GM23248 (cell line): ENCODE measurements at regions not wholly inside any gene's neighbourhood (a gene's known extent, or its start where the extent isn't known, plus 50 kb on each side); places are given as distances from the start of the nearest gene placed in this dataset.

Experiments used
- DNase-seq: peaks from one replicate; pipeline ENCODE4 v3.0.0-alpha.2; 2015
- H2AFZ ChIP-seq: fragments of 200-600 bp; sonication (generic); 2 replicates; pipeline ENCODE4 v1.6.1; 2016; ENCODE audit warnings: antibody characterized with exemption
- H3F3A ChIP-seq: fragments of 200-600 bp; sonication (generic); 2 replicates; pipeline ENCODE4 v1.6.1; 2016; ENCODE audit warnings: mild to moderate bottlenecking, antibody characterized with exemption, mixed run types; ENCODE audit not compliant: insufficient read depth
- H3K27ac ChIP-seq: fragments of 200-600 bp; sonication (generic); 2 replicates; pipeline ENCODE4 v1.5.1; 2016; ENCODE audit warnings: mild to moderate bottlenecking
- H3K27me3 ChIP-seq: fragments of 200-600 bp; sonication (generic); replicated peaks from 2 replicates; pipeline ENCODE4 v1.6.1; 2016; ENCODE audit warnings: mild to moderate bottlenecking; ENCODE audit not compliant: insufficient read depth
- H3K36me3 ChIP-seq: fragments of 200-600 bp; sonication (generic); 2 replicates; pipeline ENCODE4 v1.6.1; 2016; ENCODE audit warnings: low read depth, mild to moderate bottlenecking
- H3K4me1 ChIP-seq: fragments of 200-600 bp; sonication (generic); 2 replicates; pipeline ENCODE4 v1.6.1; 2016; ENCODE audit warnings: mild to moderate bottlenecking; ENCODE audit not compliant: insufficient read depth
- H3K4me2 ChIP-seq: fragments of 200-600 bp; sonication (generic); one replicate; pipeline ENCODE4 v1.6.1; 2016; ENCODE audit warnings: mild to moderate bottlenecking; ENCODE audit not compliant: unreplicated experiment
- H3K4me3 ChIP-seq: fragments of 200-600 bp; sonication (generic); 2 replicates; pipeline ENCODE4 v1.5.1; 2016; ENCODE audit warnings: mild to moderate bottlenecking
- H3K79me2 ChIP-seq: fragments of 200-600 bp; sonication (generic); 2 replicates; pipeline ENCODE4 v1.6.1; 2016; ENCODE audit warnings: mild to moderate bottlenecking; ENCODE audit not compliant: insufficient read depth
- H3K9ac ChIP-seq: fragments of 200-600 bp; sonication (generic); 2 replicates; pipeline ENCODE4 v1.6.1; 2016; ENCODE audit warnings: mild to moderate bottlenecking
- H3K9me2 ChIP-seq: fragments of 200-600 bp; sonication (generic); 2 replicates; pipeline ENCODE4 v1.6.1; 2016; ENCODE audit warnings: mixed run types, mild to moderate bottlenecking, moderate library complexity; ENCODE audit not compliant: insufficient read depth
- H3K9me3 ChIP-seq: fragments of 200-600 bp; sonication (generic); one replicate; pipeline ENCODE4 v1.6.1; 2017; ENCODE audit warnings: low read depth
- H4K20me1 ChIP-seq: fragments of 200-600 bp; sonication (generic); 2 replicates; pipeline ENCODE4 v1.6.0; 2016; ENCODE audit not compliant: insufficient read depth
- EZH2 ChIP-seq: fragments of 200-600 bp; sonication (generic); IDR thresholded peaks from 2 replicates; pipeline ENCODE4 v1.6.1; 2018; ENCODE audit warnings: antibody characterized with exemption, mild to moderate bottlenecking; ENCODE audit not compliant: insufficient read depth, poor library complexity, severe bottlenecking
- EZH2phosphoT487 ChIP-seq: fragments of 200-600 bp; sonication (generic); IDR thresholded peaks from 2 replicates; pipeline ENCODE4 v1.6.1; 2018; ENCODE audit warnings: antibody characterized with exemption, moderate library complexity, mild to moderate bottlenecking, low read depth; ENCODE audit not compliant: insufficient read depth
- WGBS, 2 experiments: methylation state at CpG; one replicate each; pipeline ENCODE4 v1.1.6; 2015 to 2017; ENCODE audit warnings: low lambda C conversion rate in 2 of 2, low coverage in 1 of 2; ENCODE audit errors: missing lambda C conversion rate in 2 of 2; 5-methylcytosine and 5-hydroxymethylcytosine counted together
- in situ Hi-C: fragments of 300-500 bp; cut with MboI; formaldehyde crosslinking; loops from 2 replicates; pipeline ENCODE4 v1.15.0; 2020

GRCh38 chr3:187801152-187801551, 55.9 kb upstream of the BCL6 start:
- Histone ChIP-seq H3K4me2 (no peak overlapping the region), H4K20me1 (no peaks in the 10 kb centered on the region), H3K9me2 (no peaks in the 10 kb centered on the region), H3K9ac (no peak overlapping the region), H3K36me3 (no peaks in the 10 kb centered on the region), H3K27me3 (no peaks in the 10 kb centered on the region), H3K4me3 (no peak overlapping the region), H3K27ac (no peak overlapping the region), H3K9me3 (no peaks in the 10 kb centered on the region), H3F3A (no peaks in the 10 kb centered on the region), H3K4me1 (no peaks in the 10 kb centered on the region), H2AFZ (no peak overlapping the region), H3K79me2 (no peaks in the 10 kb centered on the region)
- no peak for DNase-seq
- in situ Hi-C loops: no loop called here
- WGBS, 2 experiments: 84 to 87% methylated on average over 5 of the region's 5 CpGs
- TF ChIP-seq EZH2 (no peak), EZH2phosphoT487 (no peak)

- H3K4me2 ChIP-seq: no peak overlapping the region
- H3K36me3 ChIP-seq: no peaks in the 10 kb centered on the region
- H3K4me3 ChIP-seq: no peak overlapping the region
- in situ Hi-C loops: no loop called here
- no peak overlapping the region for H2AFZ ChIP-seq
- WGBS, 2 experiments: 79 to 81% methylated on average over 7 of the region's 7 CpGs
- H3K4me1 ChIP-seq: peaks cover 8% of the 10 kb centered on the region
- no peaks in the 10 kb centered on the region for H4K20me1 ChIP-seq
- no peak for TF ChIP-seq EZH2
- no peaks in the 10 kb centered on the region for H3K9me2 ChIP-seq
- H3F3A ChIP-seq: peaks cover 7% of the 10 kb centered on the region
- no peak for DNase-seq
- H3K9me3 ChIP-seq: no peaks in the 10 kb centered on the region
- H3K9ac ChIP-seq: no peak overlapping the region
- H3K27ac ChIP-seq: no peak overlapping the region
- H3K27me3 ChIP-seq: no peaks in the 10 kb centered on the region
- no peaks in the 10 kb centered on the region for H3K79me2 ChIP-seq
Measured at GRCh38 chr3:187802203-187802927, 57.1 kb upstream of the BCL6 start.

DNA sequence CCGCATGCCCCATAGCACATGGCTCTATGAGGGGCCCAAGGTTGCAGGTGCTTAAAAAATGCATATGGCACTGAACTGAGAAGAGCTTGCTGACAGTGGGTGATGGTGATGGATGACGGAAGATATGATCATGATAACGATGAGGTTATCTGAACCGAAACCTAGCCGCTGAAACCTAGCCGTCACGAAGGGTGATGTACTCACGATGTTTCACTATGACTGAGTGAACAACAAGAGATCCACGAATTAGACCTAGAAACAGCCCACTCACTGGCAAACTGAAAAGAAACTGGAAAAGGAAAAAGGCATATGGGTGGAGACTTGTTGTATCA, 57.6 kb upstream of the BCL6 start:
- Histone ChIP-seq H3K36me3 (no peaks in the 10 kb centered on the region), H3K9me3 (no peaks in the 10 kb centered on the region), H4K20me1 (no peaks in the 10 kb centered on the region), H2AFZ (no peak overlapping the region), H3K27me3 (no peaks in the 10 kb centered on the region), H3K4me1 (peaks cover 11% of the 10 kb centered on the region), H3K79me2 (no peaks in the 10 kb centered on the region), H3K27ac (no peak overlapping the region), H3K4me2 (no peak overlapping the region), H3F3A (peaks cover 11% of the 10 kb centered on the region), H3K9ac (no peak overlapping the region), H3K4me3 (no peak overlapping the region), H3K9me2 (no peaks in the 10 kb centered on the region)
- DNase-seq: no peak
- TF ChIP-seq EZH2 (no peak), EZH2phosphoT487 (no peak)
- 91 to 92% methylated on average over 9 of the region's 9 CpGs for WGBS, 2 experiments
- in situ Hi-C loops: no loop called here

DNA sequence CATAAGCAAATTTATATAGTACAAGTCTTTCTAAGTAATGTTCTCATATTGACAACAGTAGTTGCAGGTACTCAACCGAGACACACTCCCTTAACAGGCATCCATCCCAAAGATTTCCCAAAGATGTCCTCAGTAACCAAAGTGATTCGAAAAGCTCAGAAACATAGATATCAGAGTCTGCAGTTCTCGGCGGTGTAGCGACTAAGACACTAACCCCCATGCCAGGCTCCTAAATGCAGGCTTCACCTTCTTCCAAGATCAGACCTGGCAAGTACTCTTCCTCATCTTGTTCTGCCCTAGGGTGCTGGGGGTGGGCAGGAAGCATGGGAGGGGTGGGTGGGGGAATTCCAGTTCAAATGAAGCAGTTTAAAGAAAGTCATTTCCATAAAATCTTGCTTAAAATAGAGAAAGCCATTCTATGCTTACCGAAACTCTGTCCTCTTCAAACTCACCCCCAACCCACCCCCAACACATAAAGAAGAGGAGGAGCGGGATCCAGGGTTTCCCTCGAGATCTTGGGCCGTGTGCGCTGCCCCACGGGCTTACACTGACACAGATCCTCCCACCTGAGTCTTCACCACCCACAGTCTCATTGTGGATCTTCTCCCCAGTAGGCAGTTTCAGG, 59.0 kb upstream of the BCL6 start:
- Histone ChIP-seq H3K4me1 (peaks cover 11% of the 10 kb centered on the region), H3K27me3 (no peaks in the 10 kb centered on the region), H3K27ac (no peak overlapping the region), H3K4me3 (no peak overlapping the region), H3F3A (peaks cover 11% of the 10 kb centered on the region), H3K79me2 (no peaks in the 10 kb centered on the region), H4K20me1 (no peaks in the 10 kb centered on the region), H2AFZ (no peak overlapping the region), H3K9me2 (no peaks in the 10 kb centered on the region), H3K9me3 (no peaks in the 10 kb centered on the region), H3K9ac (no peak overlapping the region), H3K4me2 (no peak overlapping the region), H3K36me3 (no peaks in the 10 kb centered on the region)
- in situ Hi-C loops: no loop called here
- no peak for DNase-seq
- no peak for TF ChIP-seq EZH2phosphoT487
- TF ChIP-seq EZH2: no peak
- 86 to 87% methylated on average over 11 of the region's 11 CpGs for WGBS, 2 experiments

DNA sequence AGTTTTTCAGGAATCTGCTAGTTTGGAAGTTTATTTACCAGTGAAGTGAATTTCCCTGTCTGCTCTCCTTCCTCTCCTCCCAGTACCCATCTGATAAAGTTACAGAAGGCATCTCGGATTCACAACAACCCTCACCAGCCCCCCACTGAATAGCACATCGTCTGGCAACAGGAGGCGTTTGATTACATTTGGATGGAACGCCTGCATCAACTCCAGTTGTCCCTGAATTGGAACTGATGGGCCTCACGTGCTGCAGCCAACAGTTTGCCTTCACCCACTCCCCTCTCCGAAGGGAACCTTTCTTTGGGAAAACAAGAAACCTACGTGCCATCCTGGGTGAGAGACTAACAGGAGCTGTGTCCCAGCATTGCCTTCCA, 59.5 kb upstream of the BCL6 start:
- in situ Hi-C loops: no loop called here
- WGBS, 2 experiments: 84 to 89% methylated on average over 7 of the region's 7 CpGs
- Histone ChIP-seq H3K27me3 (no peaks in the 10 kb centered on the region), H3K36me3 (no peaks in the 10 kb centered on the region), H2AFZ (no peak overlapping the region), H3K27ac (no peak overlapping the region), H3K79me2 (no peaks in the 10 kb centered on the region), H3F3A (peaks cover 11% of the 10 kb centered on the region), H3K9me3 (no peaks in the 10 kb centered on the region), H3K4me3 (no peak overlapping the region), H3K4me1 (peaks cover 11% of the 10 kb centered on the region), H3K4me2 (no peak overlapping the region), H4K20me1 (no peaks in the 10 kb centered on the region), H3K9ac (no peak overlapping the region), H3K9me2 (no peaks in the 10 kb centered on the region)
- TF ChIP-seq EZH2phosphoT487 (no peak), EZH2 (no peak)
- no peak for DNase-seq
